COLO668 (cell line): ENCODE measurements at regions not wholly inside any gene's neighbourhood (a gene's known extent, or its start where the extent isn't known, plus 50 kb on each side); places are given as distances from the start of the nearest gene placed in this dataset.
"Not testable (repeated sequence)": the region's sequence is repeated elsewhere in the genome, so short reads cannot be mapped to it uniquely, and the experiment has no call there.

ENCODE experiments used
- DNase-seq: peaks from one replicate; lab custom pipeline; 2025; ENCODE audit not compliant: unreplicated experiment; lab: John Stamatoyannopoulos, UW

GRCh38 chr5:157961176-157961575, 102.2 kb upstream of the CLINT1 start:
- DNase-seq: peak; percentile 20

GRCh38 chr5:157959370-157959769, 100.4 kb upstream of the CLINT1 start:
- no peak for DNase-seq

- DNase-seq: no peak
These were observed 97.4 kb upstream of the CLINT1 start for GRCh38 chr5:157956271-157956885.

GRCh38 chr5:157955541-157956172, 96.7 kb upstream of the CLINT1 start:
- DNase-seq: no peak

- no peak for DNase-seq
These were observed 93.4 kb upstream of the CLINT1 start for GRCh38 chr5:157952374-157952685.

GRCh38 chr5:157951673-157952373, 92.9 kb upstream of the CLINT1 start:
- no peak for DNase-seq

GRCh38 chr5:157949520-157949919, 90.6 kb upstream of the CLINT1 start:
- DNase-seq: no peak

- DNase-seq: peak; percentile 71
These were observed 89.9 kb upstream of the CLINT1 start for GRCh38 chr5:157948738-157949410.

- DNase-seq: no peak
These were observed 88.2 kb upstream of the CLINT1 start for GRCh38 chr5:157947156-157947555.

GRCh38 chr5:157945822-157946221, 86.9 kb upstream of the CLINT1 start:
- DNase-seq: not testable (repeated sequence)

GRCh38 chr5:157944938-157945337, 86.0 kb upstream of the CLINT1 start:
- no peak for DNase-seq

- no peak for DNase-seq
These were observed 85.2 kb upstream of the CLINT1 start for GRCh38 chr5:157944077-157944633.

- no peak for DNase-seq
These were observed 83.7 kb upstream of the CLINT1 start for GRCh38 chr5:157942595-157942994.

GRCh38 chr5:157941616-157942015, 82.7 kb upstream of the CLINT1 start:
- DNase-seq: no peak

GRCh38 chr5:157938101-157938500, 79.2 kb upstream of the CLINT1 start:
- DNase-seq: not testable (repeated sequence)

- DNase-seq: not testable (repeated sequence)
These were observed 78.0 kb upstream of the CLINT1 start for GRCh38 chr5:157936776-157937501.

- no peak for DNase-seq
These were observed 75.7 kb upstream of the CLINT1 start for GRCh38 chr5:157934600-157934999.

GRCh38 chr5:157933005-157933404, 74.1 kb upstream of the CLINT1 start:
- no peak for DNase-seq

GRCh38 chr5:157930710-157931109, 71.8 kb upstream of the CLINT1 start:
- DNase-seq: no peak

- no peak for DNase-seq
These were observed 68.0 kb upstream of the CLINT1 start for GRCh38 chr5:157926977-157927376.
